HepG2 (cell line): ENCODE measurements at regions not wholly inside any gene's neighbourhood (a gene's known extent, or its start where the extent isn't known, plus 50 kb on each side); places are given as distances from the start of the nearest gene placed in this dataset.

ENCODE experiments used
- ATAC-seq: fragments of 200-7000 bp; cut with Tn5 transposase; 3 replicates; pipeline ENCODE4 v1.9.1; 2020; ENCODE audit warnings: mild to moderate bottlenecking, moderate library complexity
- BruUV-seq: library from RNA; stranded (reverse); fragments of 400-500 nt; replicated peaks from 2 replicates; lab custom pipeline; 2021; lab: Mats Ljungman, UMichigan
- CTCF ChIA-PET: fragments of 300-600 bp; formaldehyde crosslinking; extraction: SDS; loops from one replicate; lab custom pipeline; 2021; ENCODE audit warnings: low total read pairs, inconsistent platforms, low intra/inter-chr PET ratio; lab: Yijun Ruan, JAX
- POLR2A ChIA-PET: fragments of 350-600 bp; sonication (Branson Sonifier 250); formaldehyde crosslinking; loops from one replicate; lab custom pipeline; 2020; ENCODE audit warnings: antibody characterized with exemption, inconsistent platforms; lab: Yijun Ruan, JAX
- DNase-seq: peaks from one replicate; pipeline ENCODE4 v3.0.0-alpha.2; 2015; ENCODE audit warnings: low spot score
- FAIRE-seq: peaks from 3 replicates; lab custom pipeline; 2011; peaks lifted over from hg19 to GRCh38; lab: Jason Lieb, UNC
- H2AFZ ChIP-seq: one replicate; pipeline ENCODE4 v1.6.1; 2011; ENCODE audit warnings: low read length, inconsistent platforms
- H3K27ac ChIP-seq: fragments of 300-600 bp; 3 replicates; pipeline ENCODE4 v1.8.0; 2011; ENCODE audit warnings: mixed run types, mild to moderate bottlenecking, mixed read lengths, low read length, inconsistent platforms; ENCODE audit not compliant: insufficient read depth; ENCODE audit errors: extremely low read length
- H3K27me3 ChIP-seq, 2 experiments: fragments of 200-600 bp in 1 of 2; 2 replicates in 1 of 2; 3 replicates in 1 of 2; pipeline versions ENCODE4 v1.6.0 to v1.8.0; 2011; ENCODE audit warnings: low read length in 2 of 2, mild to moderate bottlenecking in 2 of 2, moderate library complexity in 2 of 2, inconsistent platforms in 1 of 2; ENCODE audit not compliant: insufficient read depth in 2 of 2, control insufficient read depth in 1 of 2
- H3K36me3 ChIP-seq, 2 experiments: fragments of 200-600 bp in 1 of 2; replicated peaks in 1 of 2; 2 replicates in 1 of 2; 3 replicates in 1 of 2; pipeline versions ENCODE4 v1.5.1 to v1.8.0; 2011; ENCODE audit warnings: low read length in 2 of 2, inconsistent platforms in 1 of 2; ENCODE audit not compliant: insufficient read depth in 2 of 2, control insufficient read depth in 1 of 2
- H3K4me1 ChIP-seq: 2 replicates; pipeline ENCODE4 v1.5.1; 2012; ENCODE audit warnings: low read length, inconsistent platforms; ENCODE audit not compliant: insufficient read depth
- H3K4me2 ChIP-seq: 2 replicates; pipeline ENCODE4 v1.6.0; 2011; ENCODE audit warnings: low read depth, low read length, inconsistent platforms
- H3K4me3 ChIP-seq, 3 experiments: fragments of 200-600 bp in 1 of 3; sonication (generic), shearing (Covaris generic) in 1 of 3; replicated peaks in 1 of 3; 2 replicates each; pipeline ENCODE4 v1.5.1; 2011 to 2016; ENCODE audit warnings: low read length in 3 of 3, inconsistent platforms in 2 of 3, low read depth in 2 of 3, mild to moderate bottlenecking in 2 of 3, control low read depth in 1 of 3, mixed read lengths in 1 of 3; ENCODE audit not compliant: insufficient read depth in 1 of 3
- H3K79me2 ChIP-seq: one replicate; pipeline ENCODE4 v1.6.1; 2011; ENCODE audit warnings: low read length, inconsistent platforms; ENCODE audit not compliant: insufficient read depth
- H3K9ac ChIP-seq: 2 replicates; pipeline ENCODE4 v1.6.0; 2011; ENCODE audit warnings: mild to moderate bottlenecking, low read depth, low read length, inconsistent platforms; ENCODE audit not compliant: insufficient read depth
- H3K9me3 ChIP-seq: 2 replicates; pipeline ENCODE4 v1.5.1; 2012; ENCODE audit warnings: mild to moderate bottlenecking, low read length
- H4K20me1 ChIP-seq: 2 replicates; pipeline ENCODE4 v1.6.0; 2011; ENCODE audit warnings: inconsistent platforms, mild to moderate bottlenecking, low read length, moderate library complexity; ENCODE audit not compliant: insufficient read depth
- CTCF ChIP-seq: sonication (generic); formaldehyde crosslinking; IDR thresholded peaks from 2 replicates; pipeline ENCODE4 v1.5.0; 2020; ENCODE audit warnings: mild to moderate bottlenecking, missing genetic modification reagents, moderate library complexity
- FOXP4 ChIP-seq: sonication (generic); formaldehyde crosslinking; IDR thresholded peaks from 2 replicates; pipeline ENCODE4 v1.4.0; 2020; ENCODE audit warnings: missing genetic modification reagents
- NCOA5 ChIP-seq: sonication (generic); formaldehyde crosslinking; IDR thresholded peaks from 2 replicates; pipeline ENCODE4 v1.4.0; 2020; ENCODE audit warnings: missing genetic modification reagents
- RAD21 ChIP-seq: fragments of 450-650 bp; formaldehyde crosslinking; IDR thresholded peaks from 2 replicates; pipeline ENCODE4 v1.5.0; 2020; ENCODE audit warnings: mild to moderate bottlenecking
- SMC3 ChIP-seq: IDR thresholded peaks from 2 replicates; pipeline ENCODE4 v1.6.1; 2011; ENCODE audit warnings: low read length, improper control_type of control experiment
- SRSF1 ChIP-seq: fragments of 200-400 bp; formaldehyde crosslinking; optimal IDR thresholded peaks from 2 replicates; pipeline ENCODE3; 2017; ENCODE audit warnings: mild to moderate bottlenecking, low read depth, low read length, moderate library complexity
- STAG1 ChIP-seq: sonication (generic); formaldehyde crosslinking; IDR thresholded peaks from 2 replicates; pipeline ENCODE4 v1.4.0; 2020; ENCODE audit warnings: missing genetic modification reagents
- TOE1 ChIP-seq: sonication (generic); formaldehyde crosslinking; IDR thresholded peaks from 2 replicates; pipeline ENCODE4 v1.4.0; 2020; ENCODE audit warnings: mild to moderate bottlenecking, missing genetic modification reagents
- ZNF124 ChIP-seq: sonication (generic); formaldehyde crosslinking; IDR thresholded peaks from 2 replicates; pipeline ENCODE4 v1.4.0; 2020; ENCODE audit warnings: missing genetic modification reagents
- ZNF747 ChIP-seq: sonication (generic); formaldehyde crosslinking; IDR thresholded peaks from 2 replicates; pipeline ENCODE4 v1.8.1; 2023; ENCODE audit warnings: missing genetic modification reagents, mild to moderate bottlenecking, borderline replicate concordance
- WGBS: methylation state at CpG from one replicate; pipeline ENCODE4 v1.1.6; 2017; ENCODE audit warnings: low lambda C conversion rate; 5-methylcytosine and 5-hydroxymethylcytosine counted together
- in situ Hi-C: cut with HindIII; loops from 2 replicates; pipeline ENCODE4 v1.10.0; 2017; ENCODE audit warnings: low pct_unique_long_range_greater_than_20kb; ENCODE audit not compliant: extremely low pct_ligation_motif_present
- intact Hi-C: fragments of 100-400 bp; cut with micrococcal nuclease; formaldehyde crosslinking; loops from one replicate; pipeline ENCODE4 v1.10.0; 2022; ENCODE audit not compliant: unreplicated experiment
- TF ChIP-seq, protein P1 (sequence below): sonication (generic); formaldehyde crosslinking; IDR thresholded peaks from 2 replicates; pipeline ENCODE4 v1.4.0; 2020; ENCODE audit warnings: missing genetic modification reagents

DNA sequence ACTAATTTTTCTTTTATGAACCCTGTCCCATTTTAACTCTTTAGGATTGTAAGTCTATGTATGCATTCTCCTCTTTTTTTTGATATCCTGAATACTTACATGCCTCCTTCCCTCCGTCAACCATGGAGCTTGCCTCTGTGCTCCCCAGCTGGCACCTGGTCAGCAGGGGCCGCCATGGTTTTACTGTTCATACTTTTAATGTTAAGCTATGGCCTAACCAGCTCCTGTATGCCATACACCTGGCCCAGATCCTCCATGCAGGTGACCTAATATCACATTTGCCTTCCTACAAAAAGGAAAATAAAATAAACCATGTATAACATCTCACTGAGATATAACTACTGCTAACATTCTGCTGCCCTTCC is 283.1 kb upstream of the TRIB2 start:
- Histone ChIP-seq H3K27me3 (no peaks in the 10 kb centered on the region), H3K4me1 (no peaks in the 10 kb centered on the region), H3K4me2 (no peak overlapping the region), H2AFZ (no peak overlapping the region), H3K9ac (no peak overlapping the region), H3K27ac (no peak overlapping the region), H3K79me2 (no peaks in the 10 kb centered on the region), H3K36me3 (no peaks in the 10 kb centered on the region), H3K9me3 (no peaks in the 10 kb centered on the region), H3K4me3 (no peak overlapping the region), H4K20me1 (no peaks in the 10 kb centered on the region)
- ChIA-PET POLR2A (no interaction called here), CTCF (interaction anchor here (1.1 kb wide), 1 partner anchor 498 kb away, joined by 3 read pairs; no protein-coding TSS in a partner anchor)
- in situ Hi-C loops (no loop called here), intact Hi-C loops (loop anchor here (1.0 to 5.0 kb wide), 2 partner anchors 283 to 574 kb away; partner anchors contain the start of gene TRIB2)
- BruUV-seq = no TSS peak
- FAIRE-seq (no peak), ATAC-seq (peak; percentile 80), DNase-seq (no peak)
- TF ChIP-seq NCOA5 (CRISPR knock-in tag) = no peak
- TF ChIP-seq STAG1 (CRISPR knock-in tag) = peak; percentile 83
- TF ChIP-seq, protein P1, sequence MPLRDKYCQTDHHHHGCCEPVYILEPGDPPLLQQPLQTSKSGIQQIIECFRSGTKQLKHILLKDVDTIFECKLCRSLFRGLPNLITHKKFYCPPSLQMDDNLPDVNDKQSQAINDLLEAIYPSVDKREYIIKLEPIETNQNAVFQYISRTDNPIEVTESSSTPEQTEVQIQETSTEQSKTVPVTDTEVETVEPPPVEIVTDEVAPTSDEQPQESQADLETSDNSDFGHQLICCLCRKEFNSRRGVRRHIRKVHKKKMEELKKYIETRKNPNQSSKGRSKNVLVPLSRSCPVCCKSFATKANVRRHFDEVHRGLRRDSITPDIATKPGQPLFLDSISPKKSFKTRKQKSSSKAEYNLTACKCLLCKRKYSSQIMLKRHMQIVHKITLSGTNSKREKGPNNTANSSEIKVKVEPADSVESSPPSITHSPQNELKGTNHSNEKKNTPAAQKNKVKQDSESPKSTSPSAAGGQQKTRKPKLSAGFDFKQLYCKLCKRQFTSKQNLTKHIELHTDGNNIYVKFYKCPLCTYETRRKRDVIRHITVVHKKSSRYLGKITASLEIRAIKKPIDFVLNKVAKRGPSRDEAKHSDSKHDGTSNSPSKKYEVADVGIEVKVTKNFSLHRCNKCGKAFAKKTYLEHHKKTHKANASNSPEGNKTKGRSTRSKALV = no peak
- no peak for TF ChIP-seq ZNF124 (CRISPR knock-in tag)
- no peak for TF ChIP-seq SRSF1
- TF ChIP-seq FOXP4 (CRISPR knock-in tag) = no peak
- TF ChIP-seq RAD21 (CRISPR knock-in tag) = peak; percentile 14; the same call in 1 of the 2 replicates
- no peak for TF ChIP-seq TOE1 (CRISPR knock-in tag)
- no peak for TF ChIP-seq ZNF747 (CRISPR knock-in tag)
- TF ChIP-seq CTCF (CRISPR knock-in tag) = peak; percentile 62
- peak; percentile 36; the same call in 1 of the 2 replicates for TF ChIP-seq SMC3
- WGBS = 7% methylated on average over 2 of the region's 2 CpGs
